ENCODE measurements at regions not wholly inside any gene's neighbourhood (a gene's known extent, or its start where the extent isn't known, plus 50 kb on each side); places are given as distances from the start of the nearest gene placed in this dataset.

- POLR2A ChIA-PET, result no interaction called here
- no peaks in the 10 kb centered on the region for H3K27me3 Mint-ChIP-seq
- H3K27ac Mint-ChIP-seq, result no peak overlapping the region
- H3K36me3 Mint-ChIP-seq (ENCODE audit: low read depth), result no peaks in the 10 kb centered on the region
- ATAC-seq, result no peak
- CTCF ChIA-PET, result no interaction called here
- intact Hi-C loops (cut with DNase I, micrococcal nuclease), result no loop called here
- no peak overlapping the region for H3K4me3 Mint-ChIP-seq
- H3K4me1 Mint-ChIP-seq, result no peaks in the 10 kb centered on the region
- H3K9me3 Mint-ChIP-seq (ENCODE audit: low read depth), result no peaks in the 10 kb centered on the region
- no peak for DNase-seq
Observed at GRCh38 chr2:236938126-236938525, 147.6 kb upstream of the COPS8 start.

DNA sequence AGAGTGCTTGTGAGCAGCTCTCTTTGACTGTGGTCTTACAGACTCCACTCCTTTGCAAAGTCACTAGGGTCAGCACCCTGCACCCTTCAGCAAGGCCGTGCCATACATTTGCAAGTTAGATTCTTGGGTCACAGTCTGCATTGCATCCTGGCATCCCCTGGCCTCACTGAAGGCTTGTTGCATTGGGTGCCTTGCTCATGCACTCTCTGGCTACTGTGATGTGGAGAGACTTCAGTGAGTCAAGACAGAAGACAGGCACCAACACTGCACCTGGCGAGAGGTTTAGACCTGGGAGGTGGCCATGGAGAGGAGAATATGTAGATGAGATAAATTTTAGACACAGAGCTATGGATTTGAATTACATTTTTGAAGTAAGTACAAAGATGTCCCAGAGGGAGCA, 146.4 kb upstream of the COPS8 start:
- Mint-ChIP-seq H3K27me3 (no peaks in the 10 kb centered on the region), H3K9me3 (ENCODE audit: low read depth) (no peaks in the 10 kb centered on the region), H3K4me1 (no peaks in the 10 kb centered on the region), H3K27ac (no peak overlapping the region), H3K36me3 (ENCODE audit: low read depth) (no peaks in the 10 kb centered on the region), H3K4me3 (no peak overlapping the region)
- ATAC-seq (no peak), DNase-seq (no peak)
- ChIA-PET CTCF (no interaction called here), POLR2A (no interaction called here)
- intact Hi-C loops (cut with DNase I, micrococcal nuclease), result no loop called here

GRCh38 chr2:236939721-236940231, 145.9 kb upstream of the COPS8 start:
- ATAC-seq (no peak), DNase-seq (no peak)
- H3K27me3 Mint-ChIP-seq, result no peaks in the 10 kb centered on the region
- CTCF ChIA-PET, result no interaction called here
- no peaks in the 10 kb centered on the region for H3K4me1 Mint-ChIP-seq
- H3K36me3 Mint-ChIP-seq (ENCODE audit: low read depth), result no peaks in the 10 kb centered on the region
- no peak overlapping the region for H3K4me3 Mint-ChIP-seq
- H3K27ac Mint-ChIP-seq, result no peak overlapping the region
- no peaks in the 10 kb centered on the region for H3K9me3 Mint-ChIP-seq (ENCODE audit: low read depth)
- POLR2A ChIA-PET, result no interaction called here
- intact Hi-C loops (cut with DNase I, micrococcal nuclease), result no loop called here

DNA sequence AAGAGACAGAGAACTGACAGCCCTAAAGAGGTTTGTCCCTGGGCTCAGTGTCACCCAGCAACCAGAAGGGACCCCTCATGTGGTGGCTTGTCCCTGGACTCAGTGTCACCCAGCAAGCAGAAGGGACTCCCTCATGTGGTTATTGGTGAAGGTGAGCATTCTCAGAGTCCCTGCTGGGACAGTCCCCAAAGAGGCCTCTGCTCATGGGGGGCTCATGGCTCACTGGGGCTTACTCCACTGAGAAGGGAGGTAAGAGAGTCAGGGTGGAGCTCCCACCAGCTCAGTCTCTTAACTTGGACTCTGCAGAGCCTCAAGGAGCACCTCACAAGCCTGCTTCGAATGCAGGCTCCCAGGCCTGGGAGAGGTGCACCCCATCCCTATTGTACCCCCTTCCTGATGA, 145.2 kb upstream of the COPS8 start:
- DNase-seq (no peak), ATAC-seq (no peak)

DNA sequence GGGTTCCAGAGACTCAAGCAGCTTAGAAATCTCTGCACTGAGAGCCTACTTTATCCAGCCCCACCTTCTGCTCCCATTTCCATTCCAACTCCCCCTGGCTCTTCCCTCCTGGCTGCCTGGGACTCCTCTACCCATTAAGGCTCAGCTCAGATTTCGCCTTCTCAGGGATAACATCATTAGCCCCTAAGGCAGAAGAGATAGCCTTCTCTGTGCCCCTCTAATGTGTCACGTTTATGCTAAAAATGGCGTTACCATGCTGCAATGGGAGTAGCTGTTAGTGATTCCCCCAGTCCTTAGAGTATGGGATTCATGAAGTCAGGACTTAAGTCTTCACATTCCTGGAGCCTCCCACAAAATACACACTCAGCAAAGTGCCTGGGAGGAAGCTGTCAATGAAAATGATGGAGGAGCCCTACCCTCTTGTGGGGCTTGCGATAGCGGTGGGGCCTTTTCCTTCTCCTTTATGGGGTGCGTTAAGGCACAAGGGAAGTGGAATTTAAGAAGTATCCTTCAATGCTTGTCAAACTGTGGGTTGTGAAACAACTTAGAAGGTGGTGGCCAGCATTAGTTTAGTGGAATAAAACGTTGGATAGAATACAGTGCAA, 144.7 kb upstream of the COPS8 start:
- H3K27ac Mint-ChIP-seq, result no peak overlapping the region
- ChIA-PET POLR2A (no interaction called here), CTCF (no interaction called here)
- no peaks in the 10 kb centered on the region for H3K36me3 Mint-ChIP-seq (ENCODE audit: low read depth)
- intact Hi-C loops (cut with DNase I, micrococcal nuclease), result no loop called here
- ATAC-seq (no peak), DNase-seq (no peak)
- no peak overlapping the region for H3K4me3 Mint-ChIP-seq
- no peaks in the 10 kb centered on the region for H3K9me3 Mint-ChIP-seq (ENCODE audit: low read depth)
- H3K27me3 Mint-ChIP-seq, result no peaks in the 10 kb centered on the region
- H3K4me1 Mint-ChIP-seq, result no peaks in the 10 kb centered on the region

More for the DNA sequence above, 145.2 kb upstream of the COPS8 start:
- Mint-ChIP-seq H3K9me3 (ENCODE audit: low read depth) (no peaks in the 10 kb centered on the region), H3K4me1 (no peaks in the 10 kb centered on the region), H3K36me3 (ENCODE audit: low read depth) (no peaks in the 10 kb centered on the region), H3K27ac (no peak overlapping the region), H3K27me3 (no peaks in the 10 kb centered on the region), H3K4me3 (no peak overlapping the region)
- intact Hi-C loops (cut with DNase I, micrococcal nuclease), result no loop called here
- ChIA-PET CTCF (no interaction called here), POLR2A (no interaction called here)

GRCh38 chr2:236941551-236941950, 144.1 kb upstream of the COPS8 start:
- H3K4me1 Mint-ChIP-seq, result no peaks in the 10 kb centered on the region
- POLR2A ChIA-PET, result no interaction called here
- ATAC-seq (no peak), DNase-seq (no peak)
- CTCF ChIA-PET, result no interaction called here
- no peaks in the 10 kb centered on the region for H3K36me3 Mint-ChIP-seq (ENCODE audit: low read depth)
- H3K27me3 Mint-ChIP-seq, result no peaks in the 10 kb centered on the region
- no peaks in the 10 kb centered on the region for H3K9me3 Mint-ChIP-seq (ENCODE audit: low read depth)
- no peak overlapping the region for H3K27ac Mint-ChIP-seq
- no peak overlapping the region for H3K4me3 Mint-ChIP-seq
- intact Hi-C loops (cut with DNase I, micrococcal nuclease), result no loop called here

DNA sequence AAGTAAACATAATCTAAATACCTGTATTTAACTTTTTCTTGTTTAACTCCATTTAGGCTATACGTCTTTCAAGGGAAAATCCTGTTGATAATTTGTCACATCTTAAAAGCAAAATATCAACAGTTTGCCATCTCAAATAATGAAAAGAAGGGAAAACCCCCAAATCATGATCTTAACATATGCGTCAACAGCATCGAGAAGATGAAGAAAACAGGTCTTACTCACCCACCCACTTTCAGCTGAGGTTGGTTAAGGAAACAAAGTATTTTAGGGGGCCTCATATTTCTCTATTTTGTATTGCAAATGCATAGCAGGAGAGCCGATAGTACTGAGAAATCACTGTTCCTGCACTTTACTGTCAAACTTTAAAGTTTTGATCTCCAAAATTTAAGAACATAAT, 143.1 kb upstream of the COPS8 start:
- ChIA-PET POLR2A (no interaction called here), CTCF (no interaction called here)
- intact Hi-C loops (cut with DNase I, micrococcal nuclease), result no loop called here
- DNase-seq (no peak), ATAC-seq (no peak)
- Mint-ChIP-seq H3K27me3 (no peaks in the 10 kb centered on the region), H3K36me3 (ENCODE audit: low read depth) (no peaks in the 10 kb centered on the region), H3K4me3 (no peak overlapping the region), H3K27ac (no peak overlapping the region), H3K4me1 (no peaks in the 10 kb centered on the region), H3K9me3 (ENCODE audit: low read depth) (no peaks in the 10 kb centered on the region)

GRCh38 chr2:236943068-236943467, 142.6 kb upstream of the COPS8 start:
- H3K36me3 Mint-ChIP-seq (ENCODE audit: low read depth), result no peaks in the 10 kb centered on the region
- ChIA-PET POLR2A (no interaction called here), CTCF (no interaction called here)
- no peaks in the 10 kb centered on the region for H3K27me3 Mint-ChIP-seq
- DNase-seq, result no peak
- H3K27ac Mint-ChIP-seq, result no peak overlapping the region
- intact Hi-C loops (cut with DNase I, micrococcal nuclease), result no loop called here
- H3K4me3 Mint-ChIP-seq, result no peak overlapping the region
- H3K4me1 Mint-ChIP-seq, result no peaks in the 10 kb centered on the region
- no peak for ATAC-seq
- no peaks in the 10 kb centered on the region for H3K9me3 Mint-ChIP-seq (ENCODE audit: low read depth)

DNA sequence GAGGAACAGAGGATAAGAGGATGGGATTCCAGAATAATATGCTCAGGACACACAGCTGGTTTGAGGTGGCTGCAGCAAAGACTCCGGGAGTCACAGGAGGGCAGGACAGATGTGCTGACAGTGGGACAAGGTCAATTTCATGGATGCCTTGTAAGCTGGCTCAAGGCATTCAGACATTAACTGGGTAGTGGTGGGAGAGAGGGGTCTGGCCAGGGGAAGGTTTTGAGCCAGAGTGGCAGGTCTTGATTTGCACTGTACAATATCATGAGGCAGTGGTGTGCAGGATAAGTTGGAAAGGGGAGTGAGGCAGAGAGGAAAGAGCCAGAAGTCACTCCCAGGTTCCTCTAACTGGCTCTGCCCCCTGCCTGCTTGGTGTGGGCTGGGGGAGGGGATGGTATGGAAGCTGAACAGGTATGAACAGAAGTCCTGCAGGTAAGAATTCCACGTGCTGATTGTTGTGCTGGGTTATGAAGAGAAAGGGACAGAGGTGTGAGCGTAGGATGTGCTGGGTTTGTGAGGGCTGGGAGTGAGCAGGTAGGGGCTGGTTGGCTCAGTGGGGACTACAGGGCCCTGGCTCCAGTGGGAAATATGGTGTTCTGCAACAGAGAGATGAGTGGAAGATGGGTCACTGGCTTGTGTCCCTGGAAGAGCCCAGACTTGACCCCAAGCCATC, 141.7 kb upstream of the COPS8 start:
- Mint-ChIP-seq H3K27ac (no peak overlapping the region), H3K4me1 (no peaks in the 10 kb centered on the region), H3K27me3 (no peaks in the 10 kb centered on the region), H3K9me3 (ENCODE audit: low read depth) (no peaks in the 10 kb centered on the region), H3K4me3 (no peak overlapping the region), H3K36me3 (ENCODE audit: low read depth) (no peaks in the 10 kb centered on the region)
- POLR2A ChIA-PET, result no interaction called here
- ATAC-seq (no peak), DNase-seq (no peak)
- CTCF ChIA-PET, result interaction anchor here (0.6 kb wide), 1 partner anchor 530 kb away, joined by 3 read pairs; no protein-coding TSS in a partner anchor
- intact Hi-C loops (cut with DNase I, micrococcal nuclease), result no loop called here

- no peaks in the 10 kb centered on the region for H3K36me3 Mint-ChIP-seq (ENCODE audit: low read depth)
- ChIA-PET CTCF (interaction anchor here (0.6 kb wide), 1 partner anchor 531 kb away, joined by 3 read pairs; no protein-coding TSS in a partner anchor), POLR2A (no interaction called here)
- no peak overlapping the region for H3K27ac Mint-ChIP-seq
- no peak overlapping the region for H3K4me3 Mint-ChIP-seq
- H3K9me3 Mint-ChIP-seq (ENCODE audit: low read depth), result no peaks in the 10 kb centered on the region
- H3K4me1 Mint-ChIP-seq, result no peaks in the 10 kb centered on the region
- no peaks in the 10 kb centered on the region for H3K27me3 Mint-ChIP-seq
- ATAC-seq, result no peak
- DNase-seq, result no peak
- intact Hi-C loops (cut with DNase I, micrococcal nuclease), result no loop called here
Observed at GRCh38 chr2:236944561-236944960, 141.1 kb upstream of the COPS8 start.

DNA sequence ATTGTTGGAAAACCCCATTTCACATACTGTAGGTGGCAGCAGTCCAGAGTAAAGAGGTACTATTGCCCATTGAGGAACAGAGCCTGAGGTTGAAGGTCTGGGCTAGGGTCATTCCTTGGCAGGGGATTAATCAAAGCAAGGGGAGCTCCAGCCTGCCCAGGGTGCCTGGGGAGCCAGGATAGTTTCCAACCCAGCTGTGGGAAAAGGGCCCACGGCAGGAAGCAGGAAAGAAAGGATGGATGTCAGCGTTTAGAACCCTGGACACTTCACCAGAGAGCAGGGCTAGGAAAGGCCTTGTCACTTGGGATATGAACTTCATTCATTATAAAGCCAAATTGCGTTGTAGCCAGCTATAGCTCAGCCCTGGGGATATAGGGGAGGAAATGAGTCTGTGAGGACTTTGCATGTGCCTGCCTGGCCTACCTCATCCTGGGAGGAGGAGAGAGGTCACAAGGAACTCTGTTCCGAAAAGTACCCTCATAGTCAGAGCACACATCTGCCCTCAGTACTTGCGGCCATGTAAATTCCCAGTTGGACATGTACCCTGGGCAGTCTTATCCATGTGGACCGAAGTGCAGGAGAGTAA, 140.2 kb upstream of the COPS8 start:
- intact Hi-C loops (cut with DNase I, micrococcal nuclease), result no loop called here
- Mint-ChIP-seq H3K9me3 (ENCODE audit: low read depth) (no peaks in the 10 kb centered on the region), H3K27ac (no peak overlapping the region)

GRCh38 chr2:236946871-236947270, 138.8 kb upstream of the COPS8 start:
- no peaks in the 10 kb centered on the region for H3K27me3 Mint-ChIP-seq

More for the DNA sequence above, 140.2 kb upstream of the COPS8 start:
- CTCF ChIA-PET, result no interaction called here
- Mint-ChIP-seq H3K27me3 (no peaks in the 10 kb centered on the region), H3K4me3 (no peak overlapping the region), H3K4me1 (no peaks in the 10 kb centered on the region), H3K36me3 (ENCODE audit: low read depth) (no peaks in the 10 kb centered on the region)
- ATAC-seq, result no peak
- POLR2A ChIA-PET, result no interaction called here
- no peak for DNase-seq

More at GRCh38 chr2:236946871-236947270, 138.8 kb upstream of the COPS8 start:
- Mint-ChIP-seq H3K9me3 (ENCODE audit: low read depth) (peaks cover under 1% of the 10 kb centered on the region), H3K4me1 (no peaks in the 10 kb centered on the region), H3K27ac (no peak overlapping the region), H3K4me3 (no peak overlapping the region), H3K36me3 (ENCODE audit: low read depth) (no peaks in the 10 kb centered on the region)
- DNase-seq (no peak), ATAC-seq (no peak)
- ChIA-PET CTCF (interaction anchor here (1.0 kb wide), 1 partner anchor 128 kb away, joined by 3 read pairs; no protein-coding TSS in a partner anchor), POLR2A (no interaction called here)
- intact Hi-C loops (cut with DNase I, micrococcal nuclease), result no loop called here

Data from activated CD4-positive, alpha-beta T cell treated with anti-CD3 and anti-CD28 coated beads for 36 hours (primary cell).